Mesenchymal stem cell (in vitro differentiated cells and primary cell): ENCODE measurements at regions not wholly inside any gene's neighbourhood (a gene's known extent, or its start where the extent isn't known, plus 50 kb on each side); places are given as distances from the start of the nearest gene placed in this dataset.

Source experiments
- DNase-seq: peaks from one replicate; pipeline ENCODE4 v3.0.0-alpha.2; 2013
- H2AFZ ChIP-seq: one replicate; pipeline ENCODE4 v1.6.1; 2013; ENCODE audit warnings: low read depth, mild to moderate bottlenecking, control low read depth, inconsistent platforms, low read length, moderate library complexity
- H2AK5ac ChIP-seq: 2 replicates; pipeline ENCODE4 v1.6.1; 2013; ENCODE audit warnings: low read length, moderate library complexity, mild to moderate bottlenecking, inconsistent platforms; ENCODE audit not compliant: severe bottlenecking
- H2BK120ac ChIP-seq: one replicate; pipeline ENCODE4 v1.6.1; 2013; ENCODE audit warnings: low read depth, mild to moderate bottlenecking, inconsistent platforms, low read length, moderate library complexity
- H2BK12ac ChIP-seq, 2 experiments: one replicate each; pipeline ENCODE4 v1.6.1; 2013; ENCODE audit warnings: inconsistent platforms in 2 of 2, low read length in 2 of 2, mild to moderate bottlenecking in 2 of 2, moderate library complexity in 2 of 2, control low read depth in 1 of 2
- H2BK15ac ChIP-seq: one replicate; pipeline ENCODE4 v1.6.1; 2013; ENCODE audit warnings: mild to moderate bottlenecking, low read depth, inconsistent platforms; ENCODE audit not compliant: poor library complexity, severe bottlenecking
- H2BK5ac ChIP-seq: 2 replicates; pipeline ENCODE4 v1.6.1; 2013; ENCODE audit warnings: low read depth, mild to moderate bottlenecking, low read length, control low read depth, inconsistent platforms; ENCODE audit not compliant: poor library complexity, severe bottlenecking
- H3K14ac ChIP-seq, 2 experiments: one replicate each; pipeline ENCODE4 v1.6.1; 2013; ENCODE audit warnings: inconsistent platforms in 2 of 2, low read length in 2 of 2, control low read depth in 1 of 2, mild to moderate bottlenecking in 1 of 2, moderate library complexity in 1 of 2
- H3K18ac ChIP-seq, 2 experiments: one replicate each; pipeline ENCODE4 v1.6.1; 2013; ENCODE audit warnings: inconsistent platforms in 2 of 2, low read length in 2 of 2, control low read depth in 1 of 2, low read depth in 1 of 2, mild to moderate bottlenecking in 1 of 2
- H3K23ac ChIP-seq, 2 experiments: one replicate each; pipeline ENCODE4 v1.6.1; 2013; ENCODE audit warnings: inconsistent platforms in 2 of 2, low read length in 2 of 2, mild to moderate bottlenecking in 2 of 2, moderate library complexity in 2 of 2, control low read depth in 1 of 2
- H3K27ac ChIP-seq: 2 replicates; pipeline ENCODE4 v1.5.1; 2013; ENCODE audit warnings: mild to moderate bottlenecking, moderate library complexity, low read length, control low read depth, inconsistent platforms; ENCODE audit not compliant: poor library complexity, severe bottlenecking
- H3K27me3 ChIP-seq, 2 experiments: 2 replicates each; pipeline versions ENCODE4 v1.6.1 to v1.7.0; 2013; ENCODE audit warnings: low read length in 2 of 2, mild to moderate bottlenecking in 2 of 2, moderate library complexity in 2 of 2, control low read depth in 1 of 2, inconsistent platforms in 1 of 2; ENCODE audit not compliant: control insufficient read depth in 1 of 2, insufficient read depth in 1 of 2
- H3K36me3 ChIP-seq, 2 experiments: 2 replicates each; pipeline versions ENCODE4 v1.6.1 to v1.7.0; 2013; ENCODE audit warnings: low read length in 2 of 2, control low read depth in 1 of 2, inconsistent platforms in 1 of 2, low read depth in 1 of 2, mild to moderate bottlenecking in 1 of 2; ENCODE audit not compliant: insufficient read depth in 2 of 2, control insufficient read depth in 1 of 2
- H3K4ac ChIP-seq, 2 experiments: one replicate each; pipeline ENCODE4 v1.6.1; 2013; ENCODE audit warnings: inconsistent platforms in 2 of 2, low read length in 2 of 2, mild to moderate bottlenecking in 2 of 2, moderate library complexity in 2 of 2, control low read depth in 1 of 2, low read depth in 1 of 2
- H3K4me1 ChIP-seq: 2 replicates; pipeline ENCODE4 v1.6.1; 2013; ENCODE audit warnings: low read depth, low read length, control low read depth; ENCODE audit not compliant: control insufficient read depth, insufficient read depth
- H3K4me2 ChIP-seq: 2 replicates; pipeline ENCODE4 v1.6.1; 2013; ENCODE audit warnings: low read length, mild to moderate bottlenecking, inconsistent platforms; ENCODE audit not compliant: poor library complexity, severe bottlenecking
- H3K4me3 ChIP-seq, 2 experiments: 2 replicates each; pipeline versions ENCODE4 v1.5.1 to v1.7.0; 2013; ENCODE audit warnings: low read length in 2 of 2, mild to moderate bottlenecking in 2 of 2, control low read depth in 1 of 2, low read depth in 1 of 2; ENCODE audit not compliant: insufficient read depth in 1 of 2
- H3K79me1 ChIP-seq: replicated peaks from 2 replicates; pipeline ENCODE4 v1.6.1; 2013; ENCODE audit warnings: mild to moderate bottlenecking, control low read depth, low read length, inconsistent platforms; ENCODE audit not compliant: poor library complexity, severe bottlenecking
- H3K9ac ChIP-seq: 2 replicates; pipeline ENCODE4 v1.7.0; 2013; ENCODE audit warnings: mild to moderate bottlenecking, low read length, moderate library complexity
- H3K9me3 ChIP-seq: 2 replicates; pipeline ENCODE4 v1.7.0; 2013; ENCODE audit warnings: mild to moderate bottlenecking, low read length; ENCODE audit not compliant: control insufficient read depth
- H4K8ac ChIP-seq: one replicate; pipeline ENCODE4 v1.6.1; 2013; ENCODE audit warnings: inconsistent platforms, mild to moderate bottlenecking, low read length, moderate library complexity
- H4K91ac ChIP-seq: one replicate; pipeline ENCODE4 v1.6.1; 2013; ENCODE audit warnings: mild to moderate bottlenecking, low read length, inconsistent platforms
- WGBS: methylation state at CpG from one replicate; pipeline ENCODE4 v1.1.7; 2013; ENCODE audit warnings: mixed read lengths; 5-methylcytosine and 5-hydroxymethylcytosine counted together

GRCh38 chr6:97666889-97667288 lies 383.9 kb upstream of the MMS22L start:
- Histone ChIP-seq H3K4ac (no peak overlapping the region), H3K14ac (no peak overlapping the region), H4K8ac (no peak overlapping the region), H3K36me3 (no peaks in the 10 kb centered on the region), H2AK5ac (no peak overlapping the region), H3K27me3 (no peaks in the 10 kb centered on the region), H2AFZ (no peak overlapping the region), H3K18ac (no peak overlapping the region), H2BK5ac (no peak overlapping the region), H2BK12ac (no peak overlapping the region), H2BK120ac (no peak overlapping the region), H3K4me1 (peaks cover 6% of the 10 kb centered on the region), H4K91ac (no peak overlapping the region), H3K9ac (no peak overlapping the region), H3K79me1 (no peaks in the 10 kb centered on the region), H3K27ac (no peak overlapping the region), H3K9me3 (no peaks in the 10 kb centered on the region), H3K23ac (no peak overlapping the region), H3K4me2 (no peak overlapping the region), H3K4me3 (no peak overlapping the region), H2BK15ac (no peak overlapping the region)
- DNase-seq: no peak
- WGBS: no CpG with 5 or more reads among the region's 1 CpG

- Histone ChIP-seq H4K91ac (no peak overlapping the region), H2AK5ac (no peak overlapping the region), H3K18ac (no peak overlapping the region), H3K36me3 (no peaks in the 10 kb centered on the region), H3K9me3 (no peaks in the 10 kb centered on the region), H3K23ac (no peak overlapping the region), H3K4me3 (peak overlapping the region in 1 of 2 experiments; percentile 8), H2BK120ac (no peak overlapping the region), H2AFZ (peak overlapping the region; percentile 10), H4K8ac (no peak overlapping the region), H3K27ac (peak overlapping the region; percentile 8), H3K4me2 (peak overlapping the region; percentile 43), H3K9ac (no peak overlapping the region), H2BK5ac (no peak overlapping the region), H3K14ac (no peak overlapping the region), H3K4me1 (peaks cover 8% of the 10 kb centered on the region), H2BK12ac (no peak overlapping the region), H3K4ac (no peak overlapping the region), H3K27me3 (no peaks in the 10 kb centered on the region), H2BK15ac (no peak overlapping the region), H3K79me1 (no peaks in the 10 kb centered on the region)
- WGBS: 33% methylated on average over 11 of the region's 11 CpGs
- DNase-seq: no peak
These were observed 385.7 kb upstream of the MMS22L start for GRCh38 chr6:97668716-97669115.

- Histone ChIP-seq H2BK12ac (no peak overlapping the region), H3K27ac (peak overlapping the region; percentile 68)
- 35% methylated on average over 10 of the region's 15 CpGs for WGBS
These were observed 386.4 kb upstream of the MMS22L start for GRCh38 chr6:97669191-97670031.

GRCh38 chr6:97674802-97675201 lies 391.8 kb upstream of the MMS22L start:
- no peak overlapping the region for H4K8ac ChIP-seq
- DNase-seq: peak; percentile 51
- H2BK5ac ChIP-seq: no peak overlapping the region
- H3K79me1 ChIP-seq: no peaks in the 10 kb centered on the region
- H3K9me3 ChIP-seq: no peaks in the 10 kb centered on the region
- no peaks in the 10 kb centered on the region for H3K36me3 ChIP-seq
- no peak overlapping the region for H3K14ac ChIP-seq
- H2AFZ ChIP-seq: no peak overlapping the region
- H3K4me2 ChIP-seq: no peak overlapping the region
- 67% methylated on average over 3 of the region's 3 CpGs for WGBS
- no peak overlapping the region for H2BK120ac ChIP-seq
- no peak overlapping the region for H4K91ac ChIP-seq
- no peak overlapping the region for H3K4me3 ChIP-seq
- no peak overlapping the region for H2BK12ac ChIP-seq
- no peak overlapping the region for H3K23ac ChIP-seq
- no peak overlapping the region for H2BK15ac ChIP-seq
- H3K4ac ChIP-seq: no peak overlapping the region
- H3K18ac ChIP-seq: no peak overlapping the region
- H3K4me1 ChIP-seq: peaks cover 6% of the 10 kb centered on the region
- H2AK5ac ChIP-seq: no peak overlapping the region
- H3K9ac ChIP-seq: no peak overlapping the region
- no peaks in the 10 kb centered on the region for H3K27me3 ChIP-seq
- H3K27ac ChIP-seq: no peak overlapping the region

More at GRCh38 chr6:97669191-97670031, 386.4 kb upstream of the MMS22L start:
- no peak overlapping the region for H3K4ac ChIP-seq
- H3K4me2 ChIP-seq: peak overlapping the region; percentile 43
- no peaks in the 10 kb centered on the region for H3K9me3 ChIP-seq
- peaks cover 8% of the 10 kb centered on the region for H3K4me1 ChIP-seq
- H3K14ac ChIP-seq: no peak overlapping the region
- DNase-seq: peak; percentile 6
- no peak overlapping the region for H2BK120ac ChIP-seq
- no peak overlapping the region for H4K91ac ChIP-seq
- peak overlapping the region; percentile 62 for H3K9ac ChIP-seq
- H3K79me1 ChIP-seq: no peaks in the 10 kb centered on the region
- H3K23ac ChIP-seq: no peak overlapping the region
- H2BK15ac ChIP-seq: no peak overlapping the region
- no peaks in the 10 kb centered on the region for H3K27me3 ChIP-seq
- no peak overlapping the region for H2BK5ac ChIP-seq
- peak overlapping the region; percentile 28 to 75 for H3K4me3 ChIP-seq
- no peak overlapping the region for H2AK5ac ChIP-seq
- no peak overlapping the region for H3K18ac ChIP-seq
- H4K8ac ChIP-seq: no peak overlapping the region
- no peak overlapping the region for H2AFZ ChIP-seq
- H3K36me3 ChIP-seq: no peaks in the 10 kb centered on the region
